ENCODE measurements at regions not wholly inside any gene's neighbourhood (a gene's known extent, or its start where the extent isn't known, plus 50 kb on each side); places are given as distances from the start of the nearest gene placed in this dataset.

GRCh38 chr12:107340898-107341297, 247.5 kb upstream of the CRY1 start:
- TF ChIP-seq POLR2AphosphoS5 (IDR thresholded peaks at IDR 0.05; ENCODE audit: low read depth), result no peak
- no peak for TF ChIP-seq CTCF (IDR thresholded peaks at IDR 0.05; ENCODE audit: insufficient read depth, low read length)
- no peak for TF ChIP-seq REST (IDR thresholded peaks at IDR 0.05; ENCODE audit: insufficient replicate concordance, low read depth)
- TF ChIP-seq SPI1 (IDR thresholded peaks at IDR 0.05; ENCODE audit: borderline replicate concordance, low read depth), result no peak

All from HL-60 (cell line).